K562 (cell line): ENCODE measurements at regions not wholly inside any gene's neighbourhood (a gene's known extent, or its start where the extent isn't known, plus 50 kb on each side); places are given as distances from the start of the nearest gene placed in this dataset.

Experiments used
- ATAC-seq: fragments of 200-7000 bp; cut with Tn5 transposase; 3 replicates; pipeline ENCODE4 v1.9.1; 2020; ENCODE audit warnings: moderate library complexity
- BruUV-seq: library from RNA; stranded (reverse); fragments of 400-500 nt; replicated peaks from 2 replicates; lab custom pipeline; 2021; lab: Mats Ljungman, UMichigan
- CTCF ChIA-PET: fragments of 300-600 bp; formaldehyde crosslinking; extraction: SDS; loops from one replicate; lab custom pipeline; 2021; ENCODE audit warnings: low intra/inter-chr PET ratio; lab: Yijun Ruan, JAX
- POLR2A ChIA-PET: fragments of 300-600, 350-650 bp; sonication (Branson Sonifier 250); formaldehyde crosslinking; extraction: SDS; loops from one replicate; lab custom pipeline; 2021; ENCODE audit warnings: antibody characterized with exemption, inconsistent platforms; lab: Yijun Ruan, JAX
- DNase-seq, 4 experiments: peaks; one replicate each; pipeline versions ENCODE4 v3.0.0 to v3.0.0-alpha.2; 2011 to 2018; ENCODE audit warnings: low spot score in 3 of 4, mixed read lengths in 3 of 4; ENCODE audit errors: extremely low read depth in 1 of 4
- FAIRE-seq: peaks from 2 replicates; lab custom pipeline; 2011; peaks lifted over from hg19 to GRCh38; lab: Jason Lieb, UNC
- H2AFZ ChIP-seq: 2 replicates; pipeline ENCODE4 v1.6.0; 2011; ENCODE audit warnings: low read depth, low read length, control low read depth, inconsistent platforms
- H3K27ac ChIP-seq: fragments of 200-600 bp; 3 replicates; pipeline ENCODE4 v1.8.0; 2011; ENCODE audit warnings: low read depth, mild to moderate bottlenecking, control low read depth, inconsistent platforms, low read length, moderate library complexity, mixed read lengths; ENCODE audit errors: extremely low read depth
- H3K27me3 ChIP-seq, 2 experiments: fragments of 300-600 bp in 1 of 2; 2 replicates in 1 of 2; 3 replicates in 1 of 2; pipeline versions ENCODE4 v1.6.0 to v1.8.0; 2011; ENCODE audit warnings: inconsistent platforms in 2 of 2, low read length in 2 of 2, mild to moderate bottlenecking in 1 of 2, mixed read lengths in 1 of 2, moderate library complexity in 1 of 2; ENCODE audit not compliant: control insufficient read depth in 2 of 2, insufficient read depth in 2 of 2
- H3K36me3 ChIP-seq: fragments of 300-600 bp; 3 replicates; pipeline ENCODE4 v1.8.0; 2011; ENCODE audit warnings: mild to moderate bottlenecking, low read length, inconsistent platforms; ENCODE audit not compliant: control insufficient read depth, insufficient read depth
- H3K4me1 ChIP-seq, 2 experiments: fragments of 200-600 bp in 1 of 2; replicated peaks in 1 of 2; 2 replicates in 1 of 2; 3 replicates in 1 of 2; pipeline versions ENCODE4 v1.5.1 to v1.8.0; 2011; ENCODE audit warnings: inconsistent platforms in 2 of 2, low read length in 2 of 2, mild to moderate bottlenecking in 1 of 2, mixed read lengths in 1 of 2, moderate library complexity in 1 of 2; ENCODE audit not compliant: control insufficient read depth in 2 of 2, insufficient read depth in 2 of 2
- H3K4me2 ChIP-seq: 2 replicates; pipeline ENCODE4 v1.6.1; 2011; ENCODE audit warnings: low read length, control low read depth, inconsistent platforms, mixed read lengths; ENCODE audit not compliant: insufficient read depth
- H3K4me3 ChIP-seq: fragments of 200-600 bp; sonication (generic), shearing (Covaris generic); 2 replicates; pipeline ENCODE4 v1.5.1; 2016; ENCODE audit warnings: control low read depth, inconsistent platforms
- H3K79me2 ChIP-seq: fragments of 200-600 bp; 3 replicates; pipeline ENCODE4 v1.8.0; 2011; ENCODE audit warnings: low read length, inconsistent platforms; ENCODE audit not compliant: control insufficient read depth, insufficient read depth
- H3K9ac ChIP-seq, 2 experiments: 2 replicates each; pipeline versions ENCODE4 v1.6.0 to v1.6.1; 2011; ENCODE audit warnings: low read depth in 2 of 2, low read length in 2 of 2, control low read depth in 1 of 2, inconsistent platforms in 1 of 2, mild to moderate bottlenecking in 1 of 2, mixed read lengths in 1 of 2; ENCODE audit not compliant: insufficient read depth in 1 of 2
- H3K9me1 ChIP-seq: one replicate; pipeline ENCODE4 v1.6.0; 2011; ENCODE audit warnings: inconsistent platforms, mild to moderate bottlenecking, low read length, moderate library complexity; ENCODE audit not compliant: control insufficient read depth, insufficient read depth
- H3K9me3 ChIP-seq: replicated peaks from 2 replicates; pipeline ENCODE4 v1.5.1; 2011; ENCODE audit warnings: low read depth, low read length, inconsistent platforms; ENCODE audit not compliant: control insufficient read depth, insufficient read depth
- H4K20me1 ChIP-seq: replicated peaks from 2 replicates; pipeline ENCODE4 v1.6.1; 2011; ENCODE audit warnings: low read length, inconsistent platforms, mixed read lengths; ENCODE audit not compliant: control insufficient read depth, insufficient read depth
- ILF3 ChIP-seq: fragments of 450-650 bp; IDR thresholded peaks from 2 replicates; pipeline ENCODE4 v1.6.1; 2018; ENCODE audit warnings: antibody characterized with exemption, mild to moderate bottlenecking, moderate library complexity, borderline replicate concordance
- SMAD4 ChIP-seq: fragments of 250-450 bp; sonication (Bioruptor Pico); conservative IDR thresholded peaks from 2 replicates; pipeline ENCODE4 v1.8.0; 2021; ENCODE audit warnings: inconsistent platforms, mild to moderate bottlenecking, moderate library complexity
- WGBS: fragments of 100-300 bp; shearing (Covaris generic); methylation state at CpG from one replicate; pipeline ENCODE4 v1.1.6; 2016; ENCODE audit warnings: low coverage, mixed read lengths; ENCODE audit not compliant: insufficient coverage; ENCODE audit errors: missing lambda C conversion rate; 5-methylcytosine and 5-hydroxymethylcytosine counted together
- in situ Hi-C: fragments of 300-500 bp; cut with MboI; formaldehyde crosslinking; loops from 4 replicates; pipeline ENCODE4 v1.15.0; 2018; ENCODE audit warnings: inconsistent platforms, mixed read lengths
- intact Hi-C: fragments of 100-400 bp; cut with micrococcal nuclease; formaldehyde crosslinking; loops from 2 replicates; pipeline ENCODE4 v1.14.2; 2022
- TF ChIP-seq, protein P1 (sequence below): sonication (generic); formaldehyde crosslinking; IDR thresholded peaks from 2 replicates; pipeline ENCODE4 v1.8.0; 2022; ENCODE audit warnings: missing genetic modification reagents, mild to moderate bottlenecking, borderline replicate concordance
- TF ChIP-seq, protein P2 (sequence below): fragments of 200-600 bp; sonication (generic); IDR thresholded peaks from one replicate; pipeline ENCODE4 v1.6.1; 2012; ENCODE audit warnings: mild to moderate bottlenecking, low read depth, low read length, inconsistent platforms

- ATAC-seq (no peak), FAIRE-seq (no peak)
- no peak overlapping the region for H3K27ac ChIP-seq
- in situ Hi-C loops (no loop called here), intact Hi-C loops (no loop called here)
- H4K20me1 ChIP-seq, result no peaks in the 10 kb centered on the region
- no peak overlapping the region for H3K4me2 ChIP-seq
- H2AFZ ChIP-seq, result no peak overlapping the region
- H3K9me1 ChIP-seq, result no peaks in the 10 kb centered on the region
- no peaks in the 10 kb centered on the region for H3K79me2 ChIP-seq
- BruUV-seq, result no TSS peak
- no peaks in the 10 kb centered on the region for H3K4me1 ChIP-seq
- no peaks in the 10 kb centered on the region for H3K36me3 ChIP-seq
- no peak overlapping the region for H3K4me3 ChIP-seq
- no peaks in the 10 kb centered on the region for H3K27me3 ChIP-seq
- CTCF ChIA-PET, result no interaction called here
- 0% methylated on average over 4 of the region's 4 CpGs for WGBS
- TF ChIP-seq, protein P1, sequence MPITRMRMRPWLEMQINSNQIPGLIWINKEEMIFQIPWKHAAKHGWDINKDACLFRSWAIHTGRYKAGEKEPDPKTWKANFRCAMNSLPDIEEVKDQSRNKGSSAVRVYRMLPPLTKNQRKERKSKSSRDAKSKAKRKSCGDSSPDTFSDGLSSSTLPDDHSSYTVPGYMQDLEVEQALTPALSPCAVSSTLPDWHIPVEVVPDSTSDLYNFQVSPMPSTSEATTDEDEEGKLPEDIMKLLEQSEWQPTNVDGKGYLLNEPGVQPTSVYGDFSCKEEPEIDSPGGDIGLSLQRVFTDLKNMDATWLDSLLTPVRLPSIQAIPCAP (CRISPR knock-in tag), result no peak
- TF ChIP-seq, all 486 proteins: peak for 0
- H3K9ac ChIP-seq, result no peak overlapping the region
- POLR2A ChIA-PET, result no interaction called here
- no peak for DNase-seq
- H3K9me3 ChIP-seq, result no peaks in the 10 kb centered on the region
These were observed 265.4 kb upstream of the NUDT12 start for GRCh38 chr5:103827976-103828375.

DNA sequence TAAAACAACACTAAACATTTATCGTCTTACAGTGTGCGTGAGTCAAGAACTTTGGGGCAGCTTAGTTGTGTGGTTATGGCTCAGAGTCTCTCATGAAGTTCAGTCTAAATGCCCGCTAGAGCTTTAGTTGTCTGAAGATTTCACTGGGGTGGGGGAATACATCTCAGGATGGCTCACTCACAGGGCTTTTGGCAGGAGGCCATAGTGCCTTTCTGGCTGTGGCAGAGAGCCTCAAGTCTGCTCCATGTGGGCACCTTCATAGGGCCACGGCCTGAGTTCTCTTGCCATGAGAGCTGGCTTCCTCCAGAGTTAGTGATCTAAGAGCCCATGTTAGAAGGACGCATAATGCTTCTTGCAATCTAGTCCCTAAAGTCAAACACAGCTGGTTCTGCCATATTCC is 258.8 kb upstream of the NUDT12 start:
- Histone ChIP-seq H2AFZ (no peak overlapping the region), H3K4me1 (no peaks in the 10 kb centered on the region), H4K20me1 (no peaks in the 10 kb centered on the region), H3K4me2 (no peak overlapping the region), H3K79me2 (no peaks in the 10 kb centered on the region), H3K27ac (no peak overlapping the region), H3K36me3 (no peaks in the 10 kb centered on the region), H3K9me3 (no peaks in the 10 kb centered on the region), H3K9me1 (no peaks in the 10 kb centered on the region), H3K27me3 (no peaks in the 10 kb centered on the region), H3K4me3 (no peak overlapping the region), H3K9ac (no peak overlapping the region)
- intact Hi-C loops (no loop called here), in situ Hi-C loops (no loop called here)
- ChIA-PET CTCF (no interaction called here), POLR2A (no interaction called here)
- DNase-seq (no peak), FAIRE-seq (no peak), ATAC-seq (no peak)
- no TSS peak for BruUV-seq
- 3% methylated on average over 5 of the region's 5 CpGs for WGBS
- TF ChIP-seq SMAD4 (CRISPR knock-in tag) (no peak), ILF3 (no peak)
- TF ChIP-seq, protein P2, sequence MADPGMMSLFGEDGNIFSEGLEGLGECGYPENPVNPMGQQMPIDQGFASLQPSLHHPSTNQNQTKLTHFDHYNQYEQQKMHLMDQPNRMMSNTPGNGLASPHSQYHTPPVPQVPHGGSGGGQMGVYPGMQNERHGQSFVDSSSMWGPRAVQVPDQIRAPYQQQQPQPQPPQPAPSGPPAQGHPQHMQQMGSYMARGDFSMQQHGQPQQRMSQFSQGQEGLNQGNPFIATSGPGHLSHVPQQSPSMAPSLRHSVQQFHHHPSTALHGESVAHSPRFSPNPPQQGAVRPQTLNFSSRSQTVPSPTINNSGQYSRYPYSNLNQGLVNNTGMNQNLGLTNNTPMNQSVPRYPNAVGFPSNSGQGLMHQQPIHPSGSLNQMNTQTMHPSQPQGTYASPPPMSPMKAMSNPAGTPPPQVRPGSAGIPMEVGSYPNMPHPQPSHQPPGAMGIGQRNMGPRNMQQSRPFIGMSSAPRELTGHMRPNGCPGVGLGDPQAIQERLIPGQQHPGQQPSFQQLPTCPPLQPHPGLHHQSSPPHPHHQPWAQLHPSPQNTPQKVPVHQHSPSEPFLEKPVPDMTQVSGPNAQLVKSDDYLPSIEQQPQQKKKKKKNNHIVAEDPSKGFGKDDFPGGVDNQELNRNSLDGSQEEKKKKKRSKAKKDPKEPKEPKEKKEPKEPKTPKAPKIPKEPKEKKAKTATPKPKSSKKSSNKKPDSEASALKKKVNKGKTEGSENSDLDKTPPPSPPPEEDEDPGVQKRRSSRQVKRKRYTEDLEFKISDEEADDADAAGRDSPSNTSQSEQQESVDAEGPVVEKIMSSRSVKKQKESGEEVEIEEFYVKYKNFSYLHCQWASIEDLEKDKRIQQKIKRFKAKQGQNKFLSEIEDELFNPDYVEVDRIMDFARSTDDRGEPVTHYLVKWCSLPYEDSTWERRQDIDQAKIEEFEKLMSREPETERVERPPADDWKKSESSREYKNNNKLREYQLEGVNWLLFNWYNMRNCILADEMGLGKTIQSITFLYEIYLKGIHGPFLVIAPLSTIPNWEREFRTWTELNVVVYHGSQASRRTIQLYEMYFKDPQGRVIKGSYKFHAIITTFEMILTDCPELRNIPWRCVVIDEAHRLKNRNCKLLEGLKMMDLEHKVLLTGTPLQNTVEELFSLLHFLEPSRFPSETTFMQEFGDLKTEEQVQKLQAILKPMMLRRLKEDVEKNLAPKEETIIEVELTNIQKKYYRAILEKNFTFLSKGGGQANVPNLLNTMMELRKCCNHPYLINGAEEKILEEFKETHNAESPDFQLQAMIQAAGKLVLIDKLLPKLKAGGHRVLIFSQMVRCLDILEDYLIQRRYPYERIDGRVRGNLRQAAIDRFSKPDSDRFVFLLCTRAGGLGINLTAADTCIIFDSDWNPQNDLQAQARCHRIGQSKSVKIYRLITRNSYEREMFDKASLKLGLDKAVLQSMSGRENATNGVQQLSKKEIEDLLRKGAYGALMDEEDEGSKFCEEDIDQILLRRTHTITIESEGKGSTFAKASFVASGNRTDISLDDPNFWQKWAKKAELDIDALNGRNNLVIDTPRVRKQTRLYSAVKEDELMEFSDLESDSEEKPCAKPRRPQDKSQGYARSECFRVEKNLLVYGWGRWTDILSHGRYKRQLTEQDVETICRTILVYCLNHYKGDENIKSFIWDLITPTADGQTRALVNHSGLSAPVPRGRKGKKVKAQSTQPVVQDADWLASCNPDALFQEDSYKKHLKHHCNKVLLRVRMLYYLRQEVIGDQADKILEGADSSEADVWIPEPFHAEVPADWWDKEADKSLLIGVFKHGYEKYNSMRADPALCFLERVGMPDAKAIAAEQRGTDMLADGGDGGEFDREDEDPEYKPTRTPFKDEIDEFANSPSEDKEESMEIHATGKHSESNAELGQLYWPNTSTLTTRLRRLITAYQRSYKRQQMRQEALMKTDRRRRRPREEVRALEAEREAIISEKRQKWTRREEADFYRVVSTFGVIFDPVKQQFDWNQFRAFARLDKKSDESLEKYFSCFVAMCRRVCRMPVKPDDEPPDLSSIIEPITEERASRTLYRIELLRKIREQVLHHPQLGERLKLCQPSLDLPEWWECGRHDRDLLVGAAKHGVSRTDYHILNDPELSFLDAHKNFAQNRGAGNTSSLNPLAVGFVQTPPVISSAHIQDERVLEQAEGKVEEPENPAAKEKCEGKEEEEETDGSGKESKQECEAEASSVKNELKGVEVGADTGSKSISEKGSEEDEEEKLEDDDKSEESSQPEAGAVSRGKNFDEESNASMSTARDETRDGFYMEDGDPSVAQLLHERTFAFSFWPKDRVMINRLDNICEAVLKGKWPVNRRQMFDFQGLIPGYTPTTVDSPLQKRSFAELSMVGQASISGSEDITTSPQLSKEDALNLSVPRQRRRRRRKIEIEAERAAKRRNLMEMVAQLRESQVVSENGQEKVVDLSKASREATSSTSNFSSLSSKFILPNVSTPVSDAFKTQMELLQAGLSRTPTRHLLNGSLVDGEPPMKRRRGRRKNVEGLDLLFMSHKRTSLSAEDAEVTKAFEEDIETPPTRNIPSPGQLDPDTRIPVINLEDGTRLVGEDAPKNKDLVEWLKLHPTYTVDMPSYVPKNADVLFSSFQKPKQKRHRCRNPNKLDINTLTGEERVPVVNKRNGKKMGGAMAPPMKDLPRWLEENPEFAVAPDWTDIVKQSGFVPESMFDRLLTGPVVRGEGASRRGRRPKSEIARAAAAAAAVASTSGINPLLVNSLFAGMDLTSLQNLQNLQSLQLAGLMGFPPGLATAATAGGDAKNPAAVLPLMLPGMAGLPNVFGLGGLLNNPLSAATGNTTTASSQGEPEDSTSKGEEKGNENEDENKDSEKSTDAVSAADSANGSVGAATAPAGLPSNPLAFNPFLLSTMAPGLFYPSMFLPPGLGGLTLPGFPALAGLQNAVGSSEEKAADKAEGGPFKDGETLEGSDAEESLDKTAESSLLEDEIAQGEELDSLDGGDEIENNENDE, result no peak
